Uterus (tissue), 3 donors: ENCODE measurements at regions not wholly inside any gene's neighbourhood (a gene's known extent, or its start where the extent isn't known, plus 50 kb on each side); places are given as distances from the start of the nearest gene placed in this dataset.

Source experiments
- DNase-seq, 2 donors: peaks; one replicate each; pipeline ENCODE4 v3.0.0-alpha.2; 2019 to 2020
- H3K27ac ChIP-seq, 2 donors: fragments of 200-600 bp; sonication (generic); 1 replicate in 1 of 2; 2 replicates in 1 of 2; pipeline ENCODE4 v1.5.1; 2016 to 2018
- H3K27me3 ChIP-seq, 2 donors: fragments of 200-600 bp; sonication (generic); one replicate each; pipeline ENCODE4 v1.5.1; 2018 to 2019; ENCODE audit warnings: control low read depth in 1 of 2
- H3K36me3 ChIP-seq, 2 donors: fragments of 200-600 bp; sonication (generic); one replicate each; pipeline ENCODE4 v1.5.1; 2019; ENCODE audit warnings: control low read depth in 1 of 2
- H3K4me1 ChIP-seq, 2 donors: fragments of 200-600 bp; sonication (generic); one replicate each; pipeline ENCODE4 v1.5.1; 2018 to 2019; ENCODE audit warnings: control low read depth in 1 of 2
- H3K4me3 ChIP-seq, 2 donors: fragments of 200-600 bp; sonication (generic); 1 replicate in 1 of 2; 2 replicates in 1 of 2; pipeline ENCODE4 v1.5.1; 2018 to 2019; ENCODE audit warnings: mild to moderate bottlenecking in 1 of 2
- H3K9me3 ChIP-seq, 2 donors: fragments of 200-600 bp; sonication (generic); one replicate each; pipeline ENCODE4 v1.5.1; 2019; ENCODE audit warnings: control low read depth in 1 of 2
- CTCF ChIP-seq, 4 experiments: fragments of 200-600 bp in 2 of 4; fragments of 450-650 bp in 2 of 4; sonication (generic) in 2 of 4; IDR thresholded peaks; one replicate each; pipeline ENCODE4 v1.5.1; 2016 to 2019; ENCODE audit warnings: antibody characterized with exemption in 4 of 4, mild to moderate bottlenecking in 2 of 4, moderate library complexity in 1 of 4
- POLR2A ChIP-seq, 2 donors: fragments of 450-650 bp; IDR thresholded peaks; one replicate each; pipeline ENCODE4 v1.6.1; 2016; ENCODE audit warnings: antibody characterized with exemption in 2 of 2, mild to moderate bottlenecking in 1 of 2, moderate library complexity in 1 of 2
- intact Hi-C: fragments of 100-400 bp; cut with DNase I; formaldehyde crosslinking; loops from one replicate; pipeline ENCODE4 v1.15.1; 2023; ENCODE audit warnings: low total_unique reads
- donor health status: DM: yes; HTN: yes; CAD: no.

- intact Hi-C loops = no loop called here
- Histone ChIP-seq H3K4me1 (no peaks in the 10 kb centered on the region), H3K27me3 (no peaks in the 10 kb centered on the region), H3K4me3 (no peak overlapping the region), H3K27ac (no peak overlapping the region), H3K36me3 (no peaks in the 10 kb centered on the region), H3K9me3 (no peaks in the 10 kb centered on the region)
- no peak for TF ChIP-seq CTCF (IDR thresholded peaks at IDR 0.05)
- no peak for TF ChIP-seq POLR2A (IDR thresholded peaks at IDR 0.05)
- no peak for DNase-seq
Measured at GRCh38 chrX:42119076-42119475, 195.7 kb upstream of the CASK start.

- Histone ChIP-seq H3K4me3 (no peak overlapping the region), H3K4me1 (no peaks in the 10 kb centered on the region), H3K27ac (no peak overlapping the region), H3K36me3 (no peaks in the 10 kb centered on the region), H3K9me3 (no peaks in the 10 kb centered on the region), H3K27me3 (no peaks in the 10 kb centered on the region)
- no peak for TF ChIP-seq CTCF (IDR thresholded peaks at IDR 0.05)
- TF ChIP-seq POLR2A (IDR thresholded peaks at IDR 0.05) = no peak
- intact Hi-C loops = no loop called here
- no peak for DNase-seq
Measured at GRCh38 chrX:42117318-42117717, 194.0 kb upstream of the CASK start.

GRCh38 chrX:42109428-42109827, 186.1 kb upstream of the CASK start:
- Histone ChIP-seq H3K9me3 (no peaks in the 10 kb centered on the region), H3K4me3 (no peak overlapping the region), H3K4me1 (no peaks in the 10 kb centered on the region), H3K27me3 (no peaks in the 10 kb centered on the region), H3K27ac (no peak overlapping the region), H3K36me3 (no peaks in the 10 kb centered on the region)
- TF ChIP-seq CTCF (IDR thresholded peaks at IDR 0.05) (no peak), POLR2A (IDR thresholded peaks at IDR 0.05) (no peak)
- intact Hi-C loops = no loop called here
- no peak for DNase-seq

- intact Hi-C loops = no loop called here
Measured at GRCh38 chrX:42107495-42108488, 184.4 kb upstream of the CASK start.

More at GRCh38 chrX:42107495-42108488, 184.4 kb upstream of the CASK start:
- H3K4me1 ChIP-seq = no peaks in the 10 kb centered on the region
- TF ChIP-seq POLR2A (IDR thresholded peaks at IDR 0.05) (no peak), CTCF (IDR thresholded peaks at IDR 0.05) (no peak)
- no peak overlapping the region for H3K27ac ChIP-seq
- H3K4me3 ChIP-seq = no peak overlapping the region
- H3K27me3 ChIP-seq = no peaks in the 10 kb centered on the region
- no peaks in the 10 kb centered on the region for H3K9me3 ChIP-seq
- H3K36me3 ChIP-seq = no peaks in the 10 kb centered on the region
- DNase-seq = no peak
